ENCODE measurements at regions not wholly inside any gene's neighbourhood (a gene's known extent, or its start where the extent isn't known, plus 50 kb on each side); places are given as distances from the start of the nearest gene placed in this dataset.
"Not testable (repeated sequence)": the region's sequence is repeated elsewhere in the genome, so short reads cannot be mapped to it uniquely, and the experiment has no call there.

GRCh38 chr1:99504287-99504686, 141.6 kb upstream of the PALMD start:
- H3K4me1 ChIP-seq (ENCODE audit: low read depth), result no peaks in the 10 kb centered on the region
- intact Hi-C loops (cut with DNase I, micrococcal nuclease), result no loop called here
- no peak overlapping the region for H3K4me3 ChIP-seq
- no peaks in the 10 kb centered on the region for H3K36me3 ChIP-seq (ENCODE audit: low read depth)
- no peaks in the 10 kb centered on the region for H3K9me3 ChIP-seq
- no peak for TF ChIP-seq CTCF (IDR thresholded peaks at IDR 0.05)
- ATAC-seq (no peak), DNase-seq (no peak)

GRCh38 chr1:99506631-99507030, 139.3 kb upstream of the PALMD start:
- intact Hi-C loops (cut with DNase I, micrococcal nuclease), result no loop called here
- no peak for TF ChIP-seq CTCF (IDR thresholded peaks at IDR 0.05)
- no peaks in the 10 kb centered on the region for H3K36me3 ChIP-seq (ENCODE audit: low read depth)
- H3K4me1 ChIP-seq (ENCODE audit: low read depth), result no peaks in the 10 kb centered on the region
- no peak overlapping the region for H3K4me3 ChIP-seq
- ATAC-seq, result no peak
- no peaks in the 10 kb centered on the region for H3K9me3 ChIP-seq
- DNase-seq, result no peak

- H3K36me3 ChIP-seq (ENCODE audit: low read depth); H3K9me3 ChIP-seq; intact Hi-C loops (cut with DNase I, micrococcal nuclease); H3K4me3 ChIP-seq; DNase-seq; ATAC-seq; H3K4me1 ChIP-seq (ENCODE audit: low read depth): not testable (repeated sequence)
These were observed 138.5 kb upstream of the PALMD start for GRCh38 chr1:99507446-99507845.

GRCh38 chr1:99507906-99508732, 137.8 kb upstream of the PALMD start:
- DNase-seq (peak in 1 of 3 donors; percentile 36), ATAC-seq (no peak)
- Histone ChIP-seq H3K36me3 (ENCODE audit: low read depth) (no peaks in the 10 kb centered on the region), H3K4me1 (ENCODE audit: low read depth) (no peaks in the 10 kb centered on the region), H3K4me3 (no peak overlapping the region), H3K9me3 (no peaks in the 10 kb centered on the region)
- intact Hi-C loops (cut with DNase I, micrococcal nuclease), result no loop called here
- TF ChIP-seq CTCF (IDR thresholded peaks at IDR 0.05), result no peak

GRCh38 chr1:99508733-99509445, 137.0 kb upstream of the PALMD start:
- ATAC-seq, result not testable (repeated sequence)

GRCh38 chr1:99514823-99515552, 130.9 kb upstream of the PALMD start:
- H3K36me3 ChIP-seq (ENCODE audit: low read depth); DNase-seq; intact Hi-C loops (cut with DNase I, micrococcal nuclease); H3K4me1 ChIP-seq (ENCODE audit: low read depth); H3K9me3 ChIP-seq; H3K4me3 ChIP-seq; ATAC-seq: not testable (repeated sequence)

More at GRCh38 chr1:99508733-99509445, 137.0 kb upstream of the PALMD start:
- DNase-seq; H3K4me3 ChIP-seq; H3K36me3 ChIP-seq (ENCODE audit: low read depth); H3K9me3 ChIP-seq; intact Hi-C loops (cut with DNase I, micrococcal nuclease); H3K4me1 ChIP-seq (ENCODE audit: low read depth): not testable (repeated sequence)

GRCh38 chr1:99516141-99516540, 129.8 kb upstream of the PALMD start:
- Histone ChIP-seq H3K36me3 (ENCODE audit: low read depth) (no peaks in the 10 kb centered on the region), H3K9me3 (no peaks in the 10 kb centered on the region), H3K4me3 (no peak overlapping the region), H3K4me1 (ENCODE audit: low read depth) (no peaks in the 10 kb centered on the region)
- ATAC-seq (no peak), DNase-seq (no peak)
- no peak for TF ChIP-seq CTCF (IDR thresholded peaks at IDR 0.05)
- intact Hi-C loops (cut with DNase I, micrococcal nuclease), result no loop called here

All from mucosa of descending colon (tissue), 3 donors.